K562 (cell line): ENCODE measurements at regions not wholly inside any gene's neighbourhood (a gene's known extent, or its start where the extent isn't known, plus 50 kb on each side); places are given as distances from the start of the nearest gene placed in this dataset.

Experiments used
- ATAC-seq: fragments of 200-7000 bp; cut with Tn5 transposase; 3 replicates; pipeline ENCODE4 v1.9.1; 2020; ENCODE audit warnings: moderate library complexity
- BruUV-seq: library from RNA; stranded (reverse); fragments of 400-500 nt; replicated peaks from 2 replicates; lab custom pipeline; 2021; lab: Mats Ljungman, UMichigan
- CTCF ChIA-PET: fragments of 300-600 bp; formaldehyde crosslinking; extraction: SDS; loops from one replicate; lab custom pipeline; 2021; ENCODE audit warnings: low intra/inter-chr PET ratio; lab: Yijun Ruan, JAX
- POLR2A ChIA-PET: fragments of 300-600, 350-650 bp; sonication (Branson Sonifier 250); formaldehyde crosslinking; extraction: SDS; loops from one replicate; lab custom pipeline; 2021; ENCODE audit warnings: antibody characterized with exemption, inconsistent platforms; lab: Yijun Ruan, JAX
- DNase-seq, 4 experiments: peaks; one replicate each; pipeline versions ENCODE4 v3.0.0 to v3.0.0-alpha.2; 2011 to 2018; ENCODE audit warnings: low spot score in 3 of 4, mixed read lengths in 3 of 4; ENCODE audit errors: extremely low read depth in 1 of 4
- FAIRE-seq: peaks from 2 replicates; lab custom pipeline; 2011; peaks lifted over from hg19 to GRCh38; lab: Jason Lieb, UNC
- H2AFZ ChIP-seq: 2 replicates; pipeline ENCODE4 v1.6.0; 2011; ENCODE audit warnings: low read depth, low read length, control low read depth, inconsistent platforms
- H3K27ac ChIP-seq: fragments of 200-600 bp; 3 replicates; pipeline ENCODE4 v1.8.0; 2011; ENCODE audit warnings: low read depth, mild to moderate bottlenecking, control low read depth, inconsistent platforms, low read length, moderate library complexity, mixed read lengths; ENCODE audit errors: extremely low read depth
- H3K27me3 ChIP-seq, 2 experiments: fragments of 300-600 bp in 1 of 2; 2 replicates in 1 of 2; 3 replicates in 1 of 2; pipeline versions ENCODE4 v1.6.0 to v1.8.0; 2011; ENCODE audit warnings: inconsistent platforms in 2 of 2, low read length in 2 of 2, mild to moderate bottlenecking in 1 of 2, mixed read lengths in 1 of 2, moderate library complexity in 1 of 2; ENCODE audit not compliant: control insufficient read depth in 2 of 2, insufficient read depth in 2 of 2
- H3K36me3 ChIP-seq: fragments of 300-600 bp; 3 replicates; pipeline ENCODE4 v1.8.0; 2011; ENCODE audit warnings: mild to moderate bottlenecking, low read length, inconsistent platforms; ENCODE audit not compliant: control insufficient read depth, insufficient read depth
- H3K4me1 ChIP-seq, 2 experiments: fragments of 200-600 bp in 1 of 2; replicated peaks in 1 of 2; 2 replicates in 1 of 2; 3 replicates in 1 of 2; pipeline versions ENCODE4 v1.5.1 to v1.8.0; 2011; ENCODE audit warnings: inconsistent platforms in 2 of 2, low read length in 2 of 2, mild to moderate bottlenecking in 1 of 2, mixed read lengths in 1 of 2, moderate library complexity in 1 of 2; ENCODE audit not compliant: control insufficient read depth in 2 of 2, insufficient read depth in 2 of 2
- H3K4me2 ChIP-seq: 2 replicates; pipeline ENCODE4 v1.6.1; 2011; ENCODE audit warnings: low read length, control low read depth, inconsistent platforms, mixed read lengths; ENCODE audit not compliant: insufficient read depth
- H3K4me3 ChIP-seq: fragments of 200-600 bp; sonication (generic), shearing (Covaris generic); 2 replicates; pipeline ENCODE4 v1.5.1; 2016; ENCODE audit warnings: control low read depth, inconsistent platforms
- H3K79me2 ChIP-seq: fragments of 200-600 bp; 3 replicates; pipeline ENCODE4 v1.8.0; 2011; ENCODE audit warnings: low read length, inconsistent platforms; ENCODE audit not compliant: control insufficient read depth, insufficient read depth
- H3K9ac ChIP-seq, 2 experiments: 2 replicates each; pipeline versions ENCODE4 v1.6.0 to v1.6.1; 2011; ENCODE audit warnings: low read depth in 2 of 2, low read length in 2 of 2, control low read depth in 1 of 2, inconsistent platforms in 1 of 2, mild to moderate bottlenecking in 1 of 2, mixed read lengths in 1 of 2; ENCODE audit not compliant: insufficient read depth in 1 of 2
- H3K9me1 ChIP-seq: one replicate; pipeline ENCODE4 v1.6.0; 2011; ENCODE audit warnings: inconsistent platforms, mild to moderate bottlenecking, low read length, moderate library complexity; ENCODE audit not compliant: control insufficient read depth, insufficient read depth
- H3K9me3 ChIP-seq: replicated peaks from 2 replicates; pipeline ENCODE4 v1.5.1; 2011; ENCODE audit warnings: low read depth, low read length, inconsistent platforms; ENCODE audit not compliant: control insufficient read depth, insufficient read depth
- H4K20me1 ChIP-seq: replicated peaks from 2 replicates; pipeline ENCODE4 v1.6.1; 2011; ENCODE audit warnings: low read length, inconsistent platforms, mixed read lengths; ENCODE audit not compliant: control insufficient read depth, insufficient read depth
- CEBPG ChIP-seq, 3 experiments: fragments of 200-800 bp in 1 of 3; sonication (Bioruptor generic) in 1 of 3; sonication (generic) in 1 of 3; formaldehyde crosslinking in 1 of 3; IDR thresholded peaks in 2 of 3; conservative IDR thresholded peaks in 1 of 3; 2 replicates each; pipeline versions ENCODE4 v1.6.1 to v1.8.0; 2016 to 2022; ENCODE audit warnings: missing compliant biosample characterization in 2 of 3, missing genetic modification characterization in 2 of 3, mild to moderate bottlenecking in 1 of 3, missing genetic modification reagents in 1 of 3
- GTF3C2 ChIP-seq: IDR thresholded peaks from 3 replicates; pipeline ENCODE4 v1.6.1; 2011; ENCODE audit warnings: borderline replicate concordance, mild to moderate bottlenecking, moderate library complexity; ENCODE audit not compliant: insufficient read length; ENCODE audit errors: extremely low read depth
- KDM1A ChIP-seq, 2 experiments: fragments of 450-650 bp; IDR thresholded peaks; 2 replicates each; pipeline ENCODE4 v1.6.1; 2016; ENCODE audit warnings: mild to moderate bottlenecking in 2 of 2
- NCOA1 ChIP-seq: fragments of 450-650 bp; IDR thresholded peaks from 2 replicates; pipeline ENCODE4 v1.6.1; 2016; ENCODE audit warnings: low read depth
- NFRKB ChIP-seq: fragments of 450-650 bp; IDR thresholded peaks from 2 replicates; pipeline ENCODE4 v1.6.1; 2016; ENCODE audit warnings: low read depth
- SMAD1 ChIP-seq: fragments of 150-350 bp; IDR thresholded peaks from 2 replicates; pipeline ENCODE4 v1.6.1; 2014; ENCODE audit warnings: low read length, low read depth; ENCODE audit not compliant: partially characterized antibody
- ZNF41 ChIP-seq: fragments of 250-450 bp; sonication (Bioruptor Pico); conservative IDR thresholded peaks from 2 replicates; pipeline ENCODE4 v1.4.0; 2020; ENCODE audit warnings: mild to moderate bottlenecking
- ZNF511 ChIP-seq: sonication (generic); formaldehyde crosslinking; IDR thresholded peaks from 2 replicates; pipeline ENCODE4 v1.8.0; 2022; ENCODE audit warnings: mild to moderate bottlenecking, missing genetic modification reagents
- WGBS: fragments of 100-300 bp; shearing (Covaris generic); methylation state at CpG from one replicate; pipeline ENCODE4 v1.1.6; 2016; ENCODE audit warnings: low coverage, mixed read lengths; ENCODE audit not compliant: insufficient coverage; ENCODE audit errors: missing lambda C conversion rate; 5-methylcytosine and 5-hydroxymethylcytosine counted together
- in situ Hi-C: fragments of 300-500 bp; cut with MboI; formaldehyde crosslinking; loops from 4 replicates; pipeline ENCODE4 v1.15.0; 2018; ENCODE audit warnings: inconsistent platforms, mixed read lengths
- intact Hi-C: fragments of 100-400 bp; cut with micrococcal nuclease; formaldehyde crosslinking; loops from 2 replicates; pipeline ENCODE4 v1.14.2; 2022
- TF ChIP-seq, protein P1 (sequence below): fragments of 450-650 bp; IDR thresholded peaks from 2 replicates; pipeline ENCODE4 v1.6.1; 2017; ENCODE audit warnings: antibody characterized with exemption
- TF ChIP-seq, protein P2 (sequence below): fragments of 200-800 bp; sonication (Bioruptor generic); IDR thresholded peaks from 2 replicates; pipeline ENCODE4 v1.6.1; 2016; ENCODE audit warnings: missing genetic modification characterization, missing compliant biosample characterization

GRCh38 chr13:73793361-73793760 lies 340.8 kb downstream of the KLF12 start (continued):
- TF ChIP-seq NCOA1 (no peak), ZNF41 (CRISPR knock-in tag) (no peak), GTF3C2 (no peak)
- TF ChIP-seq, protein P1, sequence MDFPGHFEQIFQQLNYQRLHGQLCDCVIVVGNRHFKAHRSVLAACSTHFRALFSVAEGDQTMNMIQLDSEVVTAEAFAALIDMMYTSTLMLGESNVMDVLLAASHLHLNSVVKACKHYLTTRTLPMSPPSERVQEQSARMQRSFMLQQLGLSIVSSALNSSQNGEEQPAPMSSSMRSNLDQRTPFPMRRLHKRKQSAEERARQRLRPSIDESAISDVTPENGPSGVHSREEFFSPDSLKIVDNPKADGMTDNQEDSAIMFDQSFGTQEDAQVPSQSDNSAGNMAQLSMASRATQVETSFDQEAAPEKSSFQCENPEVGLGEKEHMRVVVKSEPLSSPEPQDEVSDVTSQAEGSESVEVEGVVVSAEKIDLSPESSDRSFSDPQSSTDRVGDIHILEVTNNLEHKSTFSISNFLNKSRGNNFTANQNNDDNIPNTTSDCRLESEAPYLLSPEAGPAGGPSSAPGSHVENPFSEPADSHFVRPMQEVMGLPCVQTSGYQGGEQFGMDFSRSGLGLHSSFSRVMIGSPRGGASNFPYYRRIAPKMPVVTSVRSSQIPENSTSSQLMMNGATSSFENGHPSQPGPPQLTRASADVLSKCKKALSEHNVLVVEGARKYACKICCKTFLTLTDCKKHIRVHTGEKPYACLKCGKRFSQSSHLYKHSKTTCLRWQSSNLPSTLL, result no peak

- in situ Hi-C loops, result no loop called here
Measured at GRCh38 chr13:73792796-73793195, 341.4 kb downstream of the KLF12 start.

More at GRCh38 chr13:73792796-73793195, 341.4 kb downstream of the KLF12 start:
- H3K9me3 ChIP-seq, result no peaks in the 10 kb centered on the region
- H3K27me3 ChIP-seq, result no peaks in the 10 kb centered on the region
- ATAC-seq (no peak), FAIRE-seq (no peak), DNase-seq (no peak)
- BruUV-seq, result no TSS peak
- WGBS, result 2% methylated on average over 5 of the region's 5 CpGs
- CTCF ChIA-PET, result no interaction called here
- no peak overlapping the region for H3K27ac ChIP-seq
- intact Hi-C loops, result no loop called here
- no peak overlapping the region for H3K9ac ChIP-seq
- no peaks in the 10 kb centered on the region for H3K9me1 ChIP-seq
- POLR2A ChIA-PET, result no interaction called here
- H2AFZ ChIP-seq, result no peak overlapping the region
- no peaks in the 10 kb centered on the region for H3K79me2 ChIP-seq
- no peaks in the 10 kb centered on the region for H3K4me1 ChIP-seq
- no peak overlapping the region for H3K4me3 ChIP-seq
- TF ChIP-seq KDM1A (IDR thresholded peaks at IDR 0.05) (no peak), NFRKB (no peak), SMAD1 (no peak), ZNF511 (CRISPR knock-in tag) (no peak), CEBPG (CRISPR knock-in tag; IDR thresholded peaks at IDR 0.05) (no peak), CEBPG (tag; conservative IDR thresholded peaks at IDR 0.05 in 1 of 2, IDR thresholded peaks at IDR 0.05 in 1 of 2) (no peak)
- TF ChIP-seq, protein P2, sequence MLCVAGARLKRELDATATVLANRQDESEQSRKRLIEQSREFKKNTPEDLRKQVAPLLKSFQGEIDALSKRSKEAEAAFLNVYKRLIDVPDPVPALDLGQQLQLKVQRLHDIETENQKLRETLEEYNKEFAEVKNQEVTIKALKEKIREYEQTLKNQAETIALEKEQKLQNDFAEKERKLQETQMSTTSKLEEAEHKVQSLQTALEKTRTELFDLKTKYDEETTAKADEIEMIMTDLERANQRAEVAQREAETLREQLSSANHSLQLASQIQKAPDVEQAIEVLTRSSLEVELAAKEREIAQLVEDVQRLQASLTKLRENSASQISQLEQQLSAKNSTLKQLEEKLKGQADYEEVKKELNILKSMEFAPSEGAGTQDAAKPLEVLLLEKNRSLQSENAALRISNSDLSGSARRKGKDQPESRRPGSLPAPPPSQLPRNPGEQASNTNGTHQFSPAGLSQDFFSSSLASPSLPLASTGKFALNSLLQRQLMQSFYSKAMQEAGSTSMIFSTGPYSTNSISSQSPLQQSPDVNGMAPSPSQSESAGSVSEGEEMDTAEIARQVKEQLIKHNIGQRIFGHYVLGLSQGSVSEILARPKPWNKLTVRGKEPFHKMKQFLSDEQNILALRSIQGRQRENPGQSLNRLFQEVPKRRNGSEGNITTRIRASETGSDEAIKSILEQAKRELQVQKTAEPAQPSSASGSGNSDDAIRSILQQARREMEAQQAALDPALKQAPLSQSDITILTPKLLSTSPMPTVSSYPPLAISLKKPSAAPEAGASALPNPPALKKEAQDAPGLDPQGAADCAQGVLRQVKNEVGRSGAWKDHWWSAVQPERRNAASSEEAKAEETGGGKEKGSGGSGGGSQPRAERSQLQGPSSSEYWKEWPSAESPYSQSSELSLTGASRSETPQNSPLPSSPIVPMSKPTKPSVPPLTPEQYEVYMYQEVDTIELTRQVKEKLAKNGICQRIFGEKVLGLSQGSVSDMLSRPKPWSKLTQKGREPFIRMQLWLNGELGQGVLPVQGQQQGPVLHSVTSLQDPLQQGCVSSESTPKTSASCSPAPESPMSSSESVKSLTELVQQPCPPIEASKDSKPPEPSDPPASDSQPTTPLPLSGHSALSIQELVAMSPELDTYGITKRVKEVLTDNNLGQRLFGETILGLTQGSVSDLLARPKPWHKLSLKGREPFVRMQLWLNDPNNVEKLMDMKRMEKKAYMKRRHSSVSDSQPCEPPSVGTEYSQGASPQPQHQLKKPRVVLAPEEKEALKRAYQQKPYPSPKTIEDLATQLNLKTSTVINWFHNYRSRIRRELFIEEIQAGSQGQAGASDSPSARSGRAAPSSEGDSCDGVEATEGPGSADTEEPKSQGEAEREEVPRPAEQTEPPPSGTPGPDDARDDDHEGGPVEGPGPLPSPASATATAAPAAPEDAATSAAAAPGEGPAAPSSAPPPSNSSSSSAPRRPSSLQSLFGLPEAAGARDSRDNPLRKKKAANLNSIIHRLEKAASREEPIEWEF (CRISPR knock-in tag), result no peak
- no peak overlapping the region for H3K4me2 ChIP-seq
- no peaks in the 10 kb centered on the region for H4K20me1 ChIP-seq
- H3K36me3 ChIP-seq, result no peaks in the 10 kb centered on the region
